ENCODE measurements at regions not wholly inside any gene's neighbourhood (a gene's known extent, or its start where the extent isn't known, plus 50 kb on each side); places are given as distances from the start of the nearest gene placed in this dataset.

DNA sequence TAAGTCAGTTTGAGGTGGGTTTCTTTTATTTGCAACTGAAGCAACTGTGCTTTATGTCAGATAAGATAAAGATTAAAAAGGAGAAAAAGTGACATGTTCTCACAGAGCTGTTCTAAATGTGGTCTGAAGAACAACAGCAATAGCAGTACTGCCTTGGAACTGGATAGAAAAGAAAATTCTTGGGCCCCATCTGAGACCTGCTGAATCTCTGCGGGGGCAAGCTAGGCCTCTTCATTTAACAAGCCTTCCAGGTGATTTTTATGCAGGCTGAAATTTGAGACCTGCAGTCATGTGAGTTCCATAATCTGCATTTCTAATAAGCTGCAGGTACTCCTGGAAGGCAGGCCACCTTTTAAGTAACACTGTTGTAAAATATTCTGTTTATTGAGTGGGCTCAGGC, 91.4 kb upstream of the CTSC start:
- Histone ChIP-seq H3K9ac (ENCODE audit: extremely low read depth, insufficient read length, low read length) (no peak overlapping the region), H3K23ac (ENCODE audit: insufficient read length, low read depth, low read length) (no peak overlapping the region), H3K9me3 (ENCODE audit: control insufficient read depth, low read depth, low read length) (no peaks in the 10 kb centered on the region), H2BK12ac (ENCODE audit: insufficient read length, low read depth, low read length) (no peak overlapping the region), H3K79me2 (ENCODE audit: insufficient read depth, low read length) (no peaks in the 10 kb centered on the region), H3K4me2 (ENCODE audit: insufficient read depth, insufficient read length, low read length) (no peak overlapping the region), H2BK15ac (ENCODE audit: low read depth, low read length) (no peak overlapping the region), H4K8ac (replicated peaks; ENCODE audit: insufficient read length, low read depth, low read length) (no peak overlapping the region), H3K27ac (ENCODE audit: insufficient read length, low read depth, low read length) (no peak overlapping the region), H2AFZ (ENCODE audit: low read length) (no peak overlapping the region), H3K18ac (ENCODE audit: insufficient read length, low read depth, low read length) (no peak overlapping the region), H4K20me1 (ENCODE audit: control insufficient read depth, insufficient read depth, insufficient read length) (no peaks in the 10 kb centered on the region), H2BK120ac (ENCODE audit: low read depth, low read length, poor library complexity, severe bottlenecking) (no peak overlapping the region), H3K4ac (ENCODE audit: low read depth, low read length) (no peak overlapping the region), H3K14ac (ENCODE audit: insufficient read depth, low read length) (no peak overlapping the region), H3K56ac (ENCODE audit: insufficient read length, low read depth, low read length) (no peak overlapping the region), H3K23me2 (ENCODE audit: insufficient read length, low read depth, low read length, poor library complexity, severe bottlenecking) (no peaks in the 10 kb centered on the region), H3T11ph (ENCODE audit: low read length) (no peak overlapping the region), H4K91ac (ENCODE audit: insufficient read length, low read depth, low read length) (no peak overlapping the region), H4K5ac (ENCODE audit: insufficient read length, low read depth, low read length) (no peak overlapping the region), H3K4me1 (ENCODE audit: insufficient read depth, low read length) (peaks cover 4% of the 10 kb centered on the region; the same call in 1 of the 2 replicates), H2BK20ac (ENCODE audit: low read depth, low read length, poor library complexity, severe bottlenecking) (no peak overlapping the region), H2BK5ac (ENCODE audit: insufficient read length, low read length) (no peak overlapping the region), H3K27me3 (ENCODE audit: insufficient read depth, low read length) (no peaks in the 10 kb centered on the region), H3K79me1 (ENCODE audit: insufficient read depth, low read depth, low read length, poor library complexity, severe bottlenecking) (no peaks in the 10 kb centered on the region), H2AK5ac (ENCODE audit: insufficient read length, low read length) (no peak overlapping the region)
- H3K27me3 Mint-ChIP-seq (ENCODE audit: low read depth), result no peaks in the 10 kb centered on the region
- no peak overlapping the region for H3K4me3 Mint-ChIP-seq
- H3K9me3 Mint-ChIP-seq, result 0 out of 5 replicates have a peak, but pooled peaks cover 0 to under 1% of the 10 kb centered on the region in 2 experiments
- DNase-seq, result no peak
- peaks cover 0 to 1% (median 0%) of the 10 kb centered on the region in 3 experiments; a peak in 1 of 7 replicates for H3K36me3 Mint-ChIP-seq (ENCODE audit: insufficient read depth in 1 of 3, low read depth in 3 of 3)
- WGBS (ENCODE audit: extremely low coverage, insufficient read length, low lambda C conversion rate), result no CpG with 5 or more reads among the region's 1 CpG
- peak overlapping the region in 2 of 3 experiments; percentile 22 to 74; a peak in 2 of 7 replicates for H3K27ac Mint-ChIP-seq
- H3K4me1 Mint-ChIP-seq, result peaks cover 28 to 34% of the 10 kb centered on the region in 2 experiments
- TF ChIP-seq, protein P1, sequence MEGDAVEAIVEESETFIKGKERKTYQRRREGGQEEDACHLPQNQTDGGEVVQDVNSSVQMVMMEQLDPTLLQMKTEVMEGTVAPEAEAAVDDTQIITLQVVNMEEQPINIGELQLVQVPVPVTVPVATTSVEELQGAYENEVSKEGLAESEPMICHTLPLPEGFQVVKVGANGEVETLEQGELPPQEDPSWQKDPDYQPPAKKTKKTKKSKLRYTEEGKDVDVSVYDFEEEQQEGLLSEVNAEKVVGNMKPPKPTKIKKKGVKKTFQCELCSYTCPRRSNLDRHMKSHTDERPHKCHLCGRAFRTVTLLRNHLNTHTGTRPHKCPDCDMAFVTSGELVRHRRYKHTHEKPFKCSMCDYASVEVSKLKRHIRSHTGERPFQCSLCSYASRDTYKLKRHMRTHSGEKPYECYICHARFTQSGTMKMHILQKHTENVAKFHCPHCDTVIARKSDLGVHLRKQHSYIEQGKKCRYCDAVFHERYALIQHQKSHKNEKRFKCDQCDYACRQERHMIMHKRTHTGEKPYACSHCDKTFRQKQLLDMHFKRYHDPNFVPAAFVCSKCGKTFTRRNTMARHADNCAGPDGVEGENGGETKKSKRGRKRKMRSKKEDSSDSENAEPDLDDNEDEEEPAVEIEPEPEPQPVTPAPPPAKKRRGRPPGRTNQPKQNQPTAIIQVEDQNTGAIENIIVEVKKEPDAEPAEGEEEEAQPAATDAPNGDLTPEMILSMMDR (conservative IDR thresholded peaks at IDR 0.05), result no peak
